CD4-positive, alpha-beta T cell treated with Interleukin-17A for 1 hour (primary cell): ENCODE measurements at regions not wholly inside any gene's neighbourhood (a gene's known extent, or its start where the extent isn't known, plus 50 kb on each side); places are given as distances from the start of the nearest gene placed in this dataset.

ENCODE experiments used
- DNase-seq: peaks from one replicate; pipeline ENCODE4 v3.0.0-alpha.2; 2020

DNA sequence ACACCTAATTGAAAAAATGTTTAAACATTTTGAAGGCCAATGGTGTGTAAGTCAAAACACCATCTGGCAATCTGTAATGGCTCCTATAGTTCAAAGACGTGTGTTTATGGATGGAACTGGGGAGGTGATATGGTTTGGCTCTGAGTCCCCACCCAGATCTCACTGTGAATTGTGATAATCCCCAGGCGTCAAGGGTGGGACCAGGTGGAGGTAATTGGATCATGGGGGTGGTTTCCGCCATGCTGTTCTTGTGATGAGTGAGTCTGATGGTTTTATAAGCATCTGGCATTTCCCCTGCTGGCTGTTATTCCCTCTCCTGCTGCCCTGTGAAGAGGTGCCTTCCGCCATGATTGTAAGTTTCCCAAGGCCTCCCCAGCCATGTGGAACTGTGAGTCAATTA lies 52.2 kb downstream of the ADRA2C start:
- DNase-seq: no peak

DNA sequence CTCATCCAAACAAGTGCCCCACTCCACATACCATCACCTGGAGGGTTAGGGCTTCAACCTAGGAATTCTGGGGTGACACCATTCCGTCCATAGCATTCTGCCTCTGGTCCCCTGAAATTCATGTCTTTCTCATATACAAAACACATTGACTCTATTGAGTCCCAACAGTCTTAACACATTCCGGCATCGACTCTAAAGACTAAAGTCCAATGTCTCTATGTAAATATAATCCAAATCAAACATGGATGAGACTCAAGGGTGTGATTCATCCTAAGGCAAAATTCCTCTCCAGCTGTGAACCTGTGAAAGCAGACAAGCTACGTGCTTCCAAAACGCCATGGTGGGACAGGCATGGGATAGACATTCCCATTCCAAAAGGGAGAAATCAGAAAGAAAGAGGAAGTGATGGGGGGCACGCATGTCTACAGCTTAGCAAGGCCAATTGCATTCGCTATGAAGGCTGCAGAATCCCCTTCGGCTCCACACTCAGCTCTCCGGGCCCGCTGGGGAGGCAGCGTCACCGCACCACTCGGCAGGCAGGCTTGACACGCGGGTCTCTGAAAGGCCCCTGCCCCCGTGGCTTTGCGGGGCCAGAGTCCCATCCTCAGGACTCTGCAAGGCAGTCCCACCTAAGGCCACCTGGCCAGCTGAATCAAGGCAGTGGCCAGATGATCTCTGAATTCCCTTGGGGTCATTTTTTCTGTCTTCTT lies 53.2 kb downstream of the ADRA2C start:
- DNase-seq: no peak

GRCh38 chr4:3820016-3820805 lies 54.0 kb downstream of the ADRA2C start:
- DNase-seq: no peak

DNA sequence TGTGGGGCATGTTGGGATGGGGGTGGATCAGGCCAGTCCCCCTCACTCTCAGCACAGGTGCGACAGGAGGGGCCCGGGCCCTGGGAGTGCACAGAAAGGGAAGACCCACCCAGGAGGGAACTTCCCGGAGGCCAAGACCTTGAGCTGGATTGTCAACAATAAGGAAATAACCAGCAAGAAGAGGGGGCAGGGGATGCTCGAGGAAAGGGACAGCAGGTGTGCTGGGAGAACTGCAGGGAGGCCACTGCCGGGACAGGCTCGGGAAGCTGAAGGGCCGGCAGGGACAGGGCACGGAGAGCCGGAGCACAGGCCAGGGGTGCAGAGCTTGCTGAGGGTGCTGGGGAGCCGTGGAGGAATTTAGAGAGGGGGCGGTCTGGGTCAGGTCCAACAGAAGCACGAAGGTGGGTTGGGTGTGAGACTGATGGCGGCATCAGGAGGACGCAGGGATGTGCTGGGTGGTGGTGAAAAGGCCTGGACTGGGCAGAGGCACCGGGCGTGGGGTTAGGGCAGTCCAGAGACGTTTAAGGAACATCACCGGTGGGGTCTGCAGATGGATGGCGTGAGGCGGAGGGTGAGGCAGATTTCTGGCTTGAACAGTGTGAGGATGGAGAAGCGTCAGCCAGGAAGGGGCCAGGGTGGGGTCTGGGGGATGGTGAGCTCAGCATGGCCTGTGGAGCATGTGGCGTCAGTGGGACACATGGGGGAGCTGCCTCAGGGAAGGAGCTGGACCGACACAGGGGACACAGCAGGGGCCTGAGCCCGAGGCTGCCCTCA lies 54.8 kb downstream of the ADRA2C start:
- DNase-seq: no peak

- DNase-seq: no peak
Observed at GRCh38 chr4:3821580-3822229, 55.5 kb downstream of the ADRA2C start.

DNA sequence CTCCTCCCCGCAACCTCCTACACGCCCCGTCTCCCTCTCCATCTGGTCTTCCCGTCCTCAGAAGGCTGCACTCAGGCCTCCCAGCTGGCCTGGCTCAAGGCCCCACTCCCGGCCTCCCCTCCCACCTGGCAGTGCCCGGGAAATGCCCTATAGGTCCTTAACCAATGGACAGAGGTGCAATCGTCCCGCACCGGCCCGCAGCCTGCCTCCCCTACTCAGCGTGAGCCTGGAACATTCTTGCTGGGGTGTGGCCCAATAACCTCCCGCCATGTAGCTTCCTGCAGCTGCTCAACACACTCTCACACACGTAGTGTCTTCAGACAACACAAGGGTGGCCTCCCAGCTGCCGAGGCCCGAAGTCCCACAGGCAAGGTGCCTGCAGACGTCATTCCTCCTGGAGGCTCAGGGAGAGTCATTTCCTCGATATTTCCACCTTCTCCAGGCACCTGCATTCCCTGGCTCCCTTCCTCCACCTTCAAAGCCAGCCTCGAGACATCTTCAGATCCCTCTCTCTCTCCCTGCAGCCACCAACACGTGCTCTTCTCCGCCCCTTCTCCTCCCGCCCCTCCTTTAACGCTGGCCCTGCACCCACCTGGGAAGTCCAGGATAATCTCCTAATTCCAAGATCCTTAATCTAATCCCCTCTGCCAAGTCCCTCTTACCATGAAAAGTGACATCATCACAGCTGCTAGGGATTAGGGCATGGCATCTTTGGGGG lies 56.2 kb downstream of the ADRA2C start:
- no peak for DNase-seq

- no peak for DNase-seq
Observed at GRCh38 chr4:3823496-3824341, 57.5 kb downstream of the ADRA2C start.

DNA sequence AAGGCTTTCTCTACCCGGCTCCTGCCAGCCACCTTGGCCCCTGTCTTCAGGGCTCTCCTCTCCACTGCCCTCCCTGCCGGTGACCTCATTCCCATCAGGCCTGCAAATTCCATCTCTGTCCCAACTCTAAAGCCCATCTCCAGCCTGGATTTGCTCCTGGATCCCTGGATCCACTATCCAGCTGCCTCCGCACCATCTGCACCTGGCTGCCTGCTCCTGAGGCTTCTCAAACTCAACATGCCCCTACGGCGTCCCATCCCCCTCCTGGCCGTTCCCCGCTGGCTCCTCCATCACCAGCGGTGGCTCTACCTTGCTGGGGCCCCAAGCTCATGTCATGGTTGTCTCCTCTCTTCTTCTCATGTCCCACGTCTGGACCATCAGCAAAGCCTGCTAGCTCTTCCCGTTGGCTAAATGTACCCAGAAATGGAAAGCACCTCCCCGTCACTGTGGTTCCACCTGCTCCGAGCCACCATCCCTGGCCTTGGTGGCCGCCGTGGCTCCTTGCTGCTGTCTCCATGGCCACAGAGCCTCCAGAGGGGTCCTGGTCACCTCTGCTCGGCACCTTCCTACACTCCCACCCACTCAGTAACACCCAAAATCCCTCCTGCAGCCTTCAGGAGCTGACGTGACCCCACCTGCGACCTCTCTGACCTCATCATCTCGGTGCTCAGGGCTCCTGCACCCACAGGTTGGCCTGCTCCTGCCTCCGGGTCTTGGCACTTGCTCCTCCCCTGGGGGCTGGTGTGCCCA lies 58.5 kb downstream of the ADRA2C start:
- no peak for DNase-seq

- DNase-seq: no peak
Observed at GRCh38 chr4:3825530-3825929, 59.3 kb downstream of the ADRA2C start.

GRCh38 chr4:3826247-3827172 lies 60.3 kb downstream of the ADRA2C start:
- no peak for DNase-seq

DNA sequence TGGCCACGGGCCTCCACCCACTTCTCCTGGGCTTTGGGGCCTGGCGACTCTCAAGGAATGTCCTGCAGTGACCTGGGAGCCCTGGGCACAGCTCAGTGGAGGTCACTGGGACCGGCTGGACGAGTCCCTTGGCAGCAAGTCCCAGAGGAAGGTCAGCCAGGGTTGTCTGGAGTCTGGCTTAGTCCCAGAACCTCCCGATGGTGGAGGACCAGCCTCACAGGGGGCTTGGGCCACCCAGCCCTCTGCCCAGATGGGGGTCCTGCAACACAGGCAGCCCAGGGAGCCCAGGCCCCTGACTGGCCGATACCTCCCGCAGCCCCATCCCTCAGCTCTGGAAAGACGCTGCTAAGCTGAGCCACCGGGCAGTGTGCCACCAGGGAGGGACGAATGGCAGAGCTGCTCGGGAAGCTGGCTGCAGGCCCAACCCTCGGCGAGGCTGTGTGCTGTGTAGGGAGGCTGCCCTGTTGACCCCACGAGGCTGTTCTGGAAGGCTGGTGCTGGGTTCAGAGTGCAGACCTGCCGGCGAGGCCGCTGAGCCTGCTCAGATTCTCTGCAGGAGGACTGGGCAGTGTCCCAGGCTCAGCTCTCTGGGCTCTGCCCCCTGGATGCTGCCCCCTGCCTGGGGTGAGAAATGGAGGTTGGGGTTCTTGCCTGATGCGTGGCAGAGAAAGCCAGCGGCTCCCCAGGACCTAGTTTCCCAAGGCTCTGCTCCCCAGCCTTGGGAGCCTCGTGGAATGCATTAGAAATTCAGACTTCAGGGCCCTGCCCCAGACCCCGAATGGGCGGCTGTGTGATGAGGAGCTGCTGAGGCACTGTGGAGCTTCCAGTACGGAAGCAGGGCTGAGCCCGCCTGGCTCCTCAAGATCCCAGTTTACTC lies 61.7 kb downstream of the ADRA2C start:
- no peak for DNase-seq

- DNase-seq: no peak
Observed at GRCh38 chr4:3828546-3828945, 62.4 kb downstream of the ADRA2C start.

DNA sequence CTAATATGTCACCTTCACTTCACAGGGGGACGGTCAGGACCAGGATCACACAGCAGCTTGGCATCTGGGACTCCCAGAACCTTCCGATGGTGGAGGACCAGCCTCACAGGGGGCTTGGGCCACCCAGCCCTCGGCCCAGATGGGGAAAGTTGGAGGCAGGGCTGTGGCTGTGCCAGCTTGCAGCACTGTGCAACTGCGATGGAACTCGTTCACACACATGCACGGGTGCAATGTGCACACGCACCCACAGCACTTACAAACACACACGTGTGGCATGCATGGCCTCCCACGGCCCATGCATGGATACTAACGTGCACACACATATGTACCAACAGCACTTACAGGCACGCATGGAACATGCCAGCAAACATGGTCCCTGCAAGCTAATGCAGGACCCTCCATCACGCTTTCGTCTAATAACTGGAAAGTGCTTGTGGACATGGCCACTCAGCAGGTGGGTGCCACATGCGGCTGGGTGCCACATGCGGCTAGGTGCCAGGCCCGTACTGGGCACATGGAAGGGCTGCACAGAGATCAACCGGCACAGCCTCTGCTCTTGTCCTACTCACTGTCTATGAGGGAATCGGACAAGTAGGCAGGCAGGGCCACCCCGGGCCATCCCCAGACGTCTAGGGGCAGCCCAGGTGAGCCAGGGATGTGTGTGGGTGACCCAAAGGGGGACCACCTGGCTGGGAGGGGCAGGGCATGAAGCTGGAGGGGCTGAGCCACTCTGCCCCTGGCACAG lies 63.2 kb downstream of the ADRA2C start:
- DNase-seq: no peak

DNA sequence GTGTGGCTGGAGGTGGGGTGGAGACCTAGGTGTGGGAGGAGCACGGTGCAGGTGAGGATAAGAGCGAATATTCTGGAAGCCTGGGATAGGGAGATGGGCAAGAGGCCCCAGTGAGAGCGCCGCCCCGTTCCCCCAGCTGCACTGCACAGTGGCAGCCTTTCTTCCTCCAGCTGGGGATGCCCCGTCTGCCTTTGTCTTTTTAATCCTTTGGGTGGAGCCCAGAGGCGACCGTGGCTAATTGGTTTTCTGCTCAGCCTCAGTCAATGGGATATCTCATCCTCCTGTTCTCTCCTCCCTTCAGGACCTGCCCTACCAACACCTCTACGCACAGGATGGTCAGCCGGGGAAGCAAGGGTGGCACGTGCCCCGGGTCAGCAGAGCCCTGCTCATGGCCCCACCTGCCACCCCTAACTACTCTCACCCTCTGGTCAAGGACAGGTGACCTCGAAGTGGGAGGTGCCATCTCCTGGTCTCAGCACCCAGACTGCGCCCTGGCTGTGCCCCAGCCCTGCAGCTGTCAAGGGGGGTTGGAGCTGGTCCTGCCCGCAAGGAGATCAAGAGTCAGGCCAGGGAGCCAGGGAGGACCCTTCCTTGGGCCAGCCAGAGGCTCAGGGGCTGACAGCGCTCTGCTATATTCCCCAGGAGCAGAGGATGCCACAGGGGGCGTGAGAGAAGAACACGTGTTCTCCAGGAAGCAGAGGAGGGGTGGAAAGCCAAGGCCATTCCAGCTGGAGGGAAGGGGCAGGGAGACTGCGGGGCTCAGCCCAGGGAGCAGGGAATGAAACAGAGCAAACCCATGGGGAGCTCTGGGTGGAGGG lies 64.0 kb downstream of the ADRA2C start:
- no peak for DNase-seq

GRCh38 chr4:3830774-3831528 lies 64.8 kb downstream of the ADRA2C start:
- DNase-seq: no peak

- no peak for DNase-seq
Observed at GRCh38 chr4:3831529-3832150, 65.5 kb downstream of the ADRA2C start.
